OCI-LY1 (cell line): ENCODE measurements at regions not wholly inside any gene's neighbourhood (a gene's known extent, or its start where the extent isn't known, plus 50 kb on each side); places are given as distances from the start of the nearest gene placed in this dataset.
A peak's percentile ranks its signal among the peaks of the same experiment; 100 is the strongest.
"Not testable (repeated sequence)": the region's sequence is repeated elsewhere in the genome, so short reads cannot be mapped to it uniquely, and the experiment has no call there.

ENCODE experiments used
- H2AFZ ChIP-seq: fragments of 200-600 bp; sonication (generic), shearing (Covaris generic); 2 replicates; pipeline ENCODE4 v1.6.0; 2014; ENCODE audit warnings: antibody characterized with exemption, mild to moderate bottlenecking, low read length
- H3F3A ChIP-seq: fragments of 200-600 bp; sonication (generic), shearing (Covaris generic); 2 replicates; pipeline ENCODE4 v1.6.0; 2014; ENCODE audit warnings: mild to moderate bottlenecking, antibody characterized with exemption, low read length, moderate library complexity; ENCODE audit not compliant: insufficient read depth
- H3K27ac ChIP-seq: fragments of 200-600 bp; sonication (generic); 2 replicates; pipeline ENCODE4 v1.5.1; 2014; ENCODE audit warnings: low read length, mixed run types, mild to moderate bottlenecking, low read depth; ENCODE audit not compliant: poor library complexity, severe bottlenecking
- H3K27me3 ChIP-seq: fragments of 200-600 bp; sonication (generic); 2 replicates; pipeline ENCODE4 v1.6.0; 2014; ENCODE audit warnings: antibody characterized with exemption, mild to moderate bottlenecking, low read length, moderate library complexity; ENCODE audit not compliant: insufficient read depth
- H3K36me3 ChIP-seq: fragments of 200-600 bp; sonication (generic); 2 replicates; pipeline ENCODE4 v1.6.1; 2014; ENCODE audit warnings: mild to moderate bottlenecking, antibody characterized with exemption, low read length, moderate library complexity, mixed read lengths; ENCODE audit not compliant: insufficient read depth
- H3K4me1 ChIP-seq: fragments of 200-600 bp; sonication (generic); 2 replicates; pipeline ENCODE4 v1.5.1; 2014; ENCODE audit warnings: mild to moderate bottlenecking, low read length, moderate library complexity; ENCODE audit not compliant: insufficient read depth, severe bottlenecking
- H3K4me2 ChIP-seq: fragments of 200-600 bp; sonication (generic), shearing (Covaris generic); 2 replicates; pipeline ENCODE4 v1.6.1; 2014; ENCODE audit warnings: low read length
- H3K4me3 ChIP-seq: fragments of 200-600 bp; sonication (generic); 2 replicates; pipeline ENCODE4 v1.5.1; 2014; ENCODE audit warnings: low read length, low read depth, mild to moderate bottlenecking, mixed read lengths; ENCODE audit not compliant: poor library complexity, severe bottlenecking
- H3K79me2 ChIP-seq: fragments of 200-600 bp; shearing (Covaris generic); 2 replicates; pipeline ENCODE4 v1.6.1; 2016; ENCODE audit warnings: mixed run types, low read length, mixed read lengths; ENCODE audit not compliant: insufficient read depth
- H3K9ac ChIP-seq: fragments of 200-600 bp; sonication (generic), shearing (Covaris generic); 2 replicates; pipeline ENCODE4 v1.6.1; 2014; ENCODE audit warnings: mild to moderate bottlenecking, low read length, mixed read lengths
- H3K9me2 ChIP-seq: fragments of 200-600 bp; sonication (generic), shearing (Covaris generic); 2 replicates; pipeline ENCODE4 v1.6.1; 2014; ENCODE audit warnings: low read depth, mild to moderate bottlenecking, low read length, mixed read lengths
- H3K9me3 ChIP-seq: fragments of 200-600 bp; shearing (Covaris generic); 2 replicates; pipeline ENCODE4 v1.6.1; 2014; ENCODE audit warnings: low read length, mixed read lengths
- H4K20me1 ChIP-seq: fragments of 200-600 bp; sonication (generic), shearing (Covaris generic); 2 replicates; pipeline ENCODE4 v1.6.0; 2016; ENCODE audit warnings: mild to moderate bottlenecking, low read length; ENCODE audit not compliant: insufficient read depth
- CTCF ChIP-seq: fragments of 200-600 bp; sonication (generic), shearing (Covaris generic); IDR thresholded peaks from 2 replicates; pipeline ENCODE4 v1.5.1; 2017; ENCODE audit warnings: mild to moderate bottlenecking, antibody characterized with exemption, low read length, moderate library complexity, mixed read lengths
- EZH2 ChIP-seq: fragments of 200-600 bp; sonication (generic), shearing (Covaris generic); IDR thresholded peaks from 2 replicates; pipeline ENCODE4 v1.8.0; 2017; ENCODE audit warnings: borderline replicate concordance, mixed run types, mild to moderate bottlenecking, antibody characterized with exemption, low read length, moderate library complexity, mixed read lengths

GRCh38 chr7:67361150-67361549 is 364.5 kb downstream of the TYW1 start:
- H3K9ac ChIP-seq: no peak overlapping the region
- H3F3A ChIP-seq: no peaks in the 10 kb centered on the region
- no peak overlapping the region for H3K4me3 ChIP-seq
- no peaks in the 10 kb centered on the region for H3K9me2 ChIP-seq
- no peak for TF ChIP-seq EZH2
- H4K20me1 ChIP-seq: no peaks in the 10 kb centered on the region
- no peaks in the 10 kb centered on the region for H3K36me3 ChIP-seq
- no peak overlapping the region for H3K27ac ChIP-seq
- no peak overlapping the region for H2AFZ ChIP-seq
- H3K27me3 ChIP-seq: no peaks in the 10 kb centered on the region
- no peaks in the 10 kb centered on the region for H3K79me2 ChIP-seq
- no peaks in the 10 kb centered on the region for H3K4me1 ChIP-seq
- H3K4me2 ChIP-seq: no peak overlapping the region
- peaks cover 8% of the 10 kb centered on the region; the same call in 1 of the 2 replicates for H3K9me3 ChIP-seq

GRCh38 chr7:67364441-67365017 is 367.9 kb downstream of the TYW1 start:
- Histone ChIP-seq H3K79me2 (no peaks in the 10 kb centered on the region), H3K9me3 (no peaks in the 10 kb centered on the region), H3K4me3 (no peak overlapping the region), H4K20me1 (no peaks in the 10 kb centered on the region), H3K27ac (no peak overlapping the region), H3K9me2 (no peaks in the 10 kb centered on the region), H3K27me3 (no peaks in the 10 kb centered on the region; the same call in 1 of the 2 replicates), H3K36me3 (no peaks in the 10 kb centered on the region), H3K4me1 (no peaks in the 10 kb centered on the region), H2AFZ (no peak overlapping the region), H3K4me2 (no peak overlapping the region), H3K9ac (no peak overlapping the region), H3F3A (no peaks in the 10 kb centered on the region)
- TF ChIP-seq EZH2: no peak
- no peak for TF ChIP-seq CTCF

GRCh38 chr7:67371429-67372305 is 375.0 kb downstream of the TYW1 start:
- TF ChIP-seq CTCF (peak; percentile 95), EZH2 (no peak)
- H3K9me2 ChIP-seq: no peaks in the 10 kb centered on the region
- H3K9me3 ChIP-seq: no peaks in the 10 kb centered on the region
- no peaks in the 10 kb centered on the region for H3K4me1 ChIP-seq
- H3K27ac ChIP-seq: no peak overlapping the region
- no peaks in the 10 kb centered on the region for H3K79me2 ChIP-seq
- H3K27me3 ChIP-seq: no peaks in the 10 kb centered on the region; the same call in 1 of the 2 replicates
- H3K36me3 ChIP-seq: no peaks in the 10 kb centered on the region
- H3F3A ChIP-seq: no peaks in the 10 kb centered on the region
- no peaks in the 10 kb centered on the region for H4K20me1 ChIP-seq
- no peak overlapping the region for H3K9ac ChIP-seq
- H3K4me2 ChIP-seq: no peak overlapping the region
- H2AFZ ChIP-seq: no peak overlapping the region
- no peak overlapping the region for H3K4me3 ChIP-seq

GRCh38 chr7:67373389-67373788 is 376.8 kb downstream of the TYW1 start:
- H3K36me3 ChIP-seq, H3K4me2 ChIP-seq, H3K9me3 ChIP-seq, H3K79me2 ChIP-seq, H3K9me2 ChIP-seq, H3K4me3 ChIP-seq, H3K27ac ChIP-seq, H4K20me1 ChIP-seq, H3K27me3 ChIP-seq, H2AFZ ChIP-seq, H3F3A ChIP-seq, H3K4me1 ChIP-seq, H3K9ac ChIP-seq: not testable (repeated sequence)
